Sigmoid colon (tissue), 3 donors: ENCODE measurements at regions not wholly inside any gene's neighbourhood (a gene's known extent, or its start where the extent isn't known, plus 50 kb on each side); places are given as distances from the start of the nearest gene placed in this dataset.

Experiments used
- CTCF ChIP-seq, 4 experiments: fragments of 450-650 bp in 3 of 4; fragments of 200-600 bp in 1 of 4; IDR thresholded peaks; one replicate each; pipeline ENCODE4 v1.5.1; 2016 to 2019; ENCODE audit warnings: antibody characterized with exemption in 4 of 4, mild to moderate bottlenecking in 3 of 4, moderate library complexity in 2 of 4
- POLR2A ChIP-seq, 2 donors: fragments of 450-650 bp; IDR thresholded peaks; one replicate each; pipeline ENCODE4 v1.6.1; 2016; ENCODE audit warnings: antibody characterized with exemption in 2 of 2, mild to moderate bottlenecking in 2 of 2, moderate library complexity in 2 of 2

DNA sequence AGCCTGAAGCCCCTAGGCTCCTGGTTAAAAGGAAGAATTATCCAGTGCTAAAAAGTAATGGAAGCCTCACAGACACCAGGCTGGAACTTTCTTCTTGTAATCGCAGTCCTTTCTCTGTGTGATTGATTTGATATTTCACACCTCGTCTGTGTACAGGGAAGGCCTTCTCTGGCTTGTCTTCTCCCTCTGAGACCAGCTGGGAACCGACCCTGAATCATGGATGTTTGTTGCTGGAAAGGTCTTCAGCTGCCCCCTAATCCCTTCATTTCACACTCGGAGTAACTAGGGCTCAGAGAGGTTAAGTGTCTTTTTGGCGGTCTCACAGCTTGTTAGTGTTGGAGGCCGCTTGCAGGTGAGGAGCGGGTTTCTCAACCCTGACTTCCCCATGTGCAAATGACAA, 500.2 kb upstream of the CDH4 start:
- TF ChIP-seq CTCF (IDR thresholded peaks at IDR 0.05) = no peak
- no peak for TF ChIP-seq POLR2A (IDR thresholded peaks at IDR 0.05)
